OCI-LY1 (cell line): ENCODE measurements at regions not wholly inside any gene's neighbourhood (a gene's known extent, or its start where the extent isn't known, plus 50 kb on each side); places are given as distances from the start of the nearest gene placed in this dataset.

Source experiments
- H2AFZ ChIP-seq: fragments of 200-600 bp; sonication (generic), shearing (Covaris generic); 2 replicates; pipeline ENCODE4 v1.6.0; 2014; ENCODE audit warnings: antibody characterized with exemption, mild to moderate bottlenecking, low read length
- H3F3A ChIP-seq: fragments of 200-600 bp; sonication (generic), shearing (Covaris generic); 2 replicates; pipeline ENCODE4 v1.6.0; 2014; ENCODE audit warnings: mild to moderate bottlenecking, antibody characterized with exemption, low read length, moderate library complexity; ENCODE audit not compliant: insufficient read depth
- H3K27ac ChIP-seq: fragments of 200-600 bp; sonication (generic); 2 replicates; pipeline ENCODE4 v1.5.1; 2014; ENCODE audit warnings: low read length, mixed run types, mild to moderate bottlenecking, low read depth; ENCODE audit not compliant: poor library complexity, severe bottlenecking
- H3K27me3 ChIP-seq: fragments of 200-600 bp; sonication (generic); 2 replicates; pipeline ENCODE4 v1.6.0; 2014; ENCODE audit warnings: antibody characterized with exemption, mild to moderate bottlenecking, low read length, moderate library complexity; ENCODE audit not compliant: insufficient read depth
- H3K36me3 ChIP-seq: fragments of 200-600 bp; sonication (generic); 2 replicates; pipeline ENCODE4 v1.6.1; 2014; ENCODE audit warnings: mild to moderate bottlenecking, antibody characterized with exemption, low read length, moderate library complexity, mixed read lengths; ENCODE audit not compliant: insufficient read depth
- H3K4me1 ChIP-seq: fragments of 200-600 bp; sonication (generic); 2 replicates; pipeline ENCODE4 v1.5.1; 2014; ENCODE audit warnings: mild to moderate bottlenecking, low read length, moderate library complexity; ENCODE audit not compliant: insufficient read depth, severe bottlenecking
- H3K4me2 ChIP-seq: fragments of 200-600 bp; sonication (generic), shearing (Covaris generic); 2 replicates; pipeline ENCODE4 v1.6.1; 2014; ENCODE audit warnings: low read length
- H3K4me3 ChIP-seq: fragments of 200-600 bp; sonication (generic); 2 replicates; pipeline ENCODE4 v1.5.1; 2014; ENCODE audit warnings: low read length, low read depth, mild to moderate bottlenecking, mixed read lengths; ENCODE audit not compliant: poor library complexity, severe bottlenecking
- H3K79me2 ChIP-seq: fragments of 200-600 bp; shearing (Covaris generic); 2 replicates; pipeline ENCODE4 v1.6.1; 2016; ENCODE audit warnings: mixed run types, low read length, mixed read lengths; ENCODE audit not compliant: insufficient read depth
- H3K9ac ChIP-seq: fragments of 200-600 bp; sonication (generic), shearing (Covaris generic); 2 replicates; pipeline ENCODE4 v1.6.1; 2014; ENCODE audit warnings: mild to moderate bottlenecking, low read length, mixed read lengths
- H3K9me2 ChIP-seq: fragments of 200-600 bp; sonication (generic), shearing (Covaris generic); 2 replicates; pipeline ENCODE4 v1.6.1; 2014; ENCODE audit warnings: low read depth, mild to moderate bottlenecking, low read length, mixed read lengths
- H3K9me3 ChIP-seq: fragments of 200-600 bp; shearing (Covaris generic); 2 replicates; pipeline ENCODE4 v1.6.1; 2014; ENCODE audit warnings: low read length, mixed read lengths
- H4K20me1 ChIP-seq: fragments of 200-600 bp; sonication (generic), shearing (Covaris generic); 2 replicates; pipeline ENCODE4 v1.6.0; 2016; ENCODE audit warnings: mild to moderate bottlenecking, low read length; ENCODE audit not compliant: insufficient read depth
- CTCF ChIP-seq: fragments of 200-600 bp; sonication (generic), shearing (Covaris generic); IDR thresholded peaks from 2 replicates; pipeline ENCODE4 v1.5.1; 2017; ENCODE audit warnings: mild to moderate bottlenecking, antibody characterized with exemption, low read length, moderate library complexity, mixed read lengths
- EZH2 ChIP-seq: fragments of 200-600 bp; sonication (generic), shearing (Covaris generic); IDR thresholded peaks from 2 replicates; pipeline ENCODE4 v1.8.0; 2017; ENCODE audit warnings: borderline replicate concordance, mixed run types, mild to moderate bottlenecking, antibody characterized with exemption, low read length, moderate library complexity, mixed read lengths

DNA sequence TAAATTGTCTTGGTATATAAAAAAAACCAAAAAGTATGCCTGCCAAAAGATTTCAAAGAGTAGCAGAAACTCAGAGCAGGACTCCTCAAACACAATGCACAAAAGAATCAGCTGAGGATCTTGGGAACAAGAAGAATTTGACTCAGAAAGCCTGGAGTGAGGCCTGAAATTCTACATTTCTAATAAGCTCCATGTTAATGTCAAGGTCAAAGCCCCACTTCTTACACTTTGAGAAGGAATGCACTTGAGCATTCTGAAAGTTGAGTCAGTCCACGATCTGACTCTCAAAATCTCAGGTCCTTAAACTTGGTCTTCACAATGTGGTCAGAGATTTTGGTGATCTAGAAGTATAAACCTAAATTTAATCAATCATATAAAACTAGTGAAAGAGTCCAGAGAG, 910.0 kb upstream of the GBE1 start:
- no peaks in the 10 kb centered on the region for H3K4me1 ChIP-seq
- H2AFZ ChIP-seq: peak overlapping the region; percentile 30; the same call in 1 of the 2 replicates
- no peaks in the 10 kb centered on the region; the same call in 1 of the 2 replicates for H3K9me3 ChIP-seq
- H3K27me3 ChIP-seq: no peaks in the 10 kb centered on the region
- H3K27ac ChIP-seq: no peak overlapping the region
- no peak for TF ChIP-seq CTCF
- no peak for TF ChIP-seq EZH2
- H3K79me2 ChIP-seq: no peaks in the 10 kb centered on the region
- no peaks in the 10 kb centered on the region for H3K36me3 ChIP-seq
- H4K20me1 ChIP-seq: no peaks in the 10 kb centered on the region
- H3K4me3 ChIP-seq: no peak overlapping the region
- H3K9ac ChIP-seq: no peak overlapping the region
- H3K4me2 ChIP-seq: no peak overlapping the region
- H3F3A ChIP-seq: no peaks in the 10 kb centered on the region
- H3K9me2 ChIP-seq: no peaks in the 10 kb centered on the region

DNA sequence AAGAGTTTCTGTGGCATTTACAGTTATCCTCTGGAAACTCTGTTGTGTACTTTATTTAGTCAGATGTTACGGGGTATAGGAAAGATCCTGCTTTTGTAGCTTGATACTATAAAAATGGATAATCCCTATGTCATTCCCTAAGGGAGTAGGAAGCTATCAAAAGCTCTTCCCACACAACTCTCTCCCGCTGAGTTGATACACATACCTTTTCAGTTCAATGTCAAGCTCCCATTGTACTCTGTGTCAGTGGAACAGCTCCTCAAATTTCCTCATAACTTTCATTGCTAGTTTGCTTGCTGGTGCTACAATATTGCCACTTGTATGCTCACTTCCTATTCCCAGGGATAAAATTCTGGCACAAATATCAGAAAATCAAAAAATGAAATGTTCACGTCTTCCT, 893.3 kb upstream of the GBE1 start:
- peak overlapping the region; percentile 68; the same call in 1 of the 2 replicates for H2AFZ ChIP-seq
- no peak overlapping the region for H3K4me2 ChIP-seq
- peaks cover 11% of the 10 kb centered on the region; the same call in 1 of the 2 replicates for H3K9me3 ChIP-seq
- no peak for TF ChIP-seq CTCF
- TF ChIP-seq EZH2: no peak
- H3F3A ChIP-seq: no peaks in the 10 kb centered on the region
- no peak overlapping the region for H3K9ac ChIP-seq
- no peaks in the 10 kb centered on the region for H3K27me3 ChIP-seq
- no peaks in the 10 kb centered on the region for H3K4me1 ChIP-seq
- H4K20me1 ChIP-seq: no peaks in the 10 kb centered on the region
- no peaks in the 10 kb centered on the region; the same call in 1 of the 2 replicates for H3K36me3 ChIP-seq
- H3K9me2 ChIP-seq: no peaks in the 10 kb centered on the region
- no peaks in the 10 kb centered on the region for H3K79me2 ChIP-seq
- no peak overlapping the region for H3K4me3 ChIP-seq
- no peak overlapping the region for H3K27ac ChIP-seq

GRCh38 chr3:82643948-82644347, 882.5 kb upstream of the GBE1 start:
- Histone ChIP-seq H3K4me2 (no peak overlapping the region), H3K9me2 (no peaks in the 10 kb centered on the region), H3K9ac (no peak overlapping the region), H3K4me3 (no peak overlapping the region), H3F3A (no peaks in the 10 kb centered on the region), H3K36me3 (no peaks in the 10 kb centered on the region), H3K27ac (no peak overlapping the region), H3K27me3 (no peaks in the 10 kb centered on the region), H3K4me1 (no peaks in the 10 kb centered on the region), H3K79me2 (no peaks in the 10 kb centered on the region), H4K20me1 (no peaks in the 10 kb centered on the region), H3K9me3 (peaks cover 18% of the 10 kb centered on the region), H2AFZ (no peak overlapping the region)
- peak; percentile 60 for TF ChIP-seq CTCF
- TF ChIP-seq EZH2: no peak
